ENCODE measurements at regions not wholly inside any gene's neighbourhood (a gene's known extent, or its start where the extent isn't known, plus 50 kb on each side); places are given as distances from the start of the nearest gene placed in this dataset.
"Not testable (repeated sequence)": the region's sequence is repeated elsewhere in the genome, so short reads cannot be mapped to it uniquely, and the experiment has no call there.

GRCh38 chr1:116835161-116835560, 74.6 kb upstream of the PTGFRN start:
- ATAC-seq (ENCODE audit: low read depth): no peak
- no peak overlapping the region for H3K4me3 Mint-ChIP-seq
- POLR2A ChIA-PET: no interaction called here
- peaks cover 5% of the 10 kb centered on the region for H3K4me1 Mint-ChIP-seq
- no peaks in the 10 kb centered on the region for H3K27me3 Mint-ChIP-seq
- no peak overlapping the region for H3K27ac Mint-ChIP-seq
- peaks cover 5% of the 10 kb centered on the region for H3K36me3 Mint-ChIP-seq
- DNase-seq: no peak
- H3K9me3 Mint-ChIP-seq: peaks cover 12% of the 10 kb centered on the region

- H3K4me1 Mint-ChIP-seq: peaks cover 5% of the 10 kb centered on the region
- H3K9me3 Mint-ChIP-seq: peaks cover 12% of the 10 kb centered on the region
- H3K27ac Mint-ChIP-seq: no peak overlapping the region
- no peaks in the 10 kb centered on the region for H3K27me3 Mint-ChIP-seq
- POLR2A ChIA-PET: interaction anchor here (0.8 kb wide), 1 partner anchor 71 kb away, joined by 3 read pairs; no protein-coding TSS in a partner anchor
- peaks cover 5% of the 10 kb centered on the region for H3K36me3 Mint-ChIP-seq
- DNase-seq: no peak
- no peak overlapping the region for H3K4me3 Mint-ChIP-seq
- ATAC-seq (ENCODE audit: low read depth): no peak
Measured at GRCh38 chr1:116836099-116836498, 73.6 kb upstream of the PTGFRN start.

- no peak for ATAC-seq (ENCODE audit: low read depth)
- Mint-ChIP-seq H3K9me3 (peaks cover 22% of the 10 kb centered on the region), H3K4me1 (peaks cover 2% of the 10 kb centered on the region), H3K27me3 (no peaks in the 10 kb centered on the region), H3K36me3 (peaks cover 13% of the 10 kb centered on the region), H3K4me3 (no peak overlapping the region), H3K27ac (no peak overlapping the region)
- no peak for DNase-seq
- POLR2A ChIA-PET: interaction anchor here (0.7 kb wide), 1 partner anchor 357 kb away, joined by 3 read pairs; no protein-coding TSS in a partner anchor
Measured at GRCh38 chr1:116841569-116842344, 68.0 kb upstream of the PTGFRN start.

GRCh38 chr1:116842654-116843053, 67.1 kb upstream of the PTGFRN start:
- POLR2A ChIA-PET: no interaction called here
- Mint-ChIP-seq H3K4me1 (peaks cover 5% of the 10 kb centered on the region), H3K27ac (no peak overlapping the region), H3K36me3 (peaks cover 10% of the 10 kb centered on the region), H3K4me3 (no peak overlapping the region), H3K27me3 (no peaks in the 10 kb centered on the region), H3K9me3 (peaks cover 16% of the 10 kb centered on the region)
- ATAC-seq (ENCODE audit: low read depth): no peak
- no peak for DNase-seq

- Mint-ChIP-seq H3K9me3 (peaks cover 13% of the 10 kb centered on the region), H3K4me1 (peaks cover 10% of the 10 kb centered on the region), H3K4me3 (no peak overlapping the region), H3K27me3 (no peaks in the 10 kb centered on the region), H3K36me3 (peaks cover 8% of the 10 kb centered on the region), H3K27ac (no peak overlapping the region)
- DNase-seq: no peak
- no peak for ATAC-seq (ENCODE audit: low read depth)
- POLR2A ChIA-PET: no interaction called here
Measured at GRCh38 chr1:116844775-116845174, 64.9 kb upstream of the PTGFRN start.

- H3K27me3 Mint-ChIP-seq: no peaks in the 10 kb centered on the region
- DNase-seq (no peak), ATAC-seq (ENCODE audit: low read depth) (no peak)
- H3K9me3 Mint-ChIP-seq: peaks cover 14% of the 10 kb centered on the region
- POLR2A ChIA-PET: no interaction called here
- H3K4me3 Mint-ChIP-seq: no peak overlapping the region
- no peak overlapping the region for H3K27ac Mint-ChIP-seq
- peaks cover 10% of the 10 kb centered on the region for H3K36me3 Mint-ChIP-seq
- peaks cover 12% of the 10 kb centered on the region for H3K4me1 Mint-ChIP-seq
Measured at GRCh38 chr1:116847190-116847589, 62.5 kb upstream of the PTGFRN start.

GRCh38 chr1:116847688-116848531, 61.8 kb upstream of the PTGFRN start:
- Mint-ChIP-seq H3K4me3 (no peak overlapping the region), H3K27me3 (no peaks in the 10 kb centered on the region), H3K9me3 (peaks cover 14% of the 10 kb centered on the region), H3K36me3 (peaks cover 10% of the 10 kb centered on the region), H3K27ac (peak overlapping the region; percentile 19), H3K4me1 (peaks cover 12% of the 10 kb centered on the region)
- DNase-seq (no peak), ATAC-seq (ENCODE audit: low read depth) (peak; percentile 92)
- POLR2A ChIA-PET: no interaction called here

- H3K9me3 Mint-ChIP-seq: peaks cover 7% of the 10 kb centered on the region
- H3K4me3 Mint-ChIP-seq: no peak overlapping the region
- POLR2A ChIA-PET: no interaction called here
- H3K27me3 Mint-ChIP-seq: peaks cover 2% of the 10 kb centered on the region
- peaks cover 7% of the 10 kb centered on the region for H3K36me3 Mint-ChIP-seq
- no peak overlapping the region for H3K27ac Mint-ChIP-seq
- ATAC-seq (ENCODE audit: low read depth) (no peak), DNase-seq (no peak)
- peaks cover 25% of the 10 kb centered on the region for H3K4me1 Mint-ChIP-seq
Measured at GRCh38 chr1:116850436-116850835, 59.3 kb upstream of the PTGFRN start.

- H3K9me3 Mint-ChIP-seq; POLR2A ChIA-PET; ATAC-seq (ENCODE audit: low read depth); DNase-seq; H3K36me3 Mint-ChIP-seq; H3K27me3 Mint-ChIP-seq; H3K4me3 Mint-ChIP-seq; H3K27ac Mint-ChIP-seq: not testable (repeated sequence)
- peaks cover 24% of the 10 kb centered on the region for H3K4me1 Mint-ChIP-seq
Measured at GRCh38 chr1:116851189-116851588, 58.5 kb upstream of the PTGFRN start.

- no peak for DNase-seq
- Mint-ChIP-seq H3K4me3 (no peak overlapping the region), H3K9me3 (peaks cover 1% of the 10 kb centered on the region), H3K4me1 (peaks cover 23% of the 10 kb centered on the region), H3K36me3 (peaks cover 2% of the 10 kb centered on the region), H3K27me3 (peaks cover 2% of the 10 kb centered on the region), H3K27ac (no peak overlapping the region)
- POLR2A ChIA-PET: no interaction called here
- ATAC-seq (ENCODE audit: low read depth): no peak
Measured at GRCh38 chr1:116851846-116852245, 57.9 kb upstream of the PTGFRN start.

- POLR2A ChIA-PET: no interaction called here
- H3K36me3 Mint-ChIP-seq: peaks cover 2% of the 10 kb centered on the region
- peaks cover 2% of the 10 kb centered on the region for H3K27me3 Mint-ChIP-seq
Measured at GRCh38 chr1:116852367-116852766, 57.3 kb upstream of the PTGFRN start.

GRCh38 chr1:116852910-116853309, 56.8 kb upstream of the PTGFRN start:
- peaks cover 2% of the 10 kb centered on the region for H3K36me3 Mint-ChIP-seq
- H3K4me1 Mint-ChIP-seq: peaks cover 18% of the 10 kb centered on the region
- peaks cover 1% of the 10 kb centered on the region for H3K9me3 Mint-ChIP-seq
- H3K27ac Mint-ChIP-seq: no peak overlapping the region
- H3K27me3 Mint-ChIP-seq: peaks cover 2% of the 10 kb centered on the region
- ATAC-seq (ENCODE audit: low read depth): no peak
- DNase-seq: no peak
- H3K4me3 Mint-ChIP-seq: no peak overlapping the region
- POLR2A ChIA-PET: no interaction called here

More at GRCh38 chr1:116852367-116852766, 57.3 kb upstream of the PTGFRN start:
- peaks cover 1% of the 10 kb centered on the region for H3K9me3 Mint-ChIP-seq
- H3K27ac Mint-ChIP-seq: no peak overlapping the region
- no peak overlapping the region for H3K4me3 Mint-ChIP-seq
- DNase-seq (no peak), ATAC-seq (ENCODE audit: low read depth) (no peak)
- peaks cover 23% of the 10 kb centered on the region for H3K4me1 Mint-ChIP-seq

- Mint-ChIP-seq H3K9me3 (peaks cover 1% of the 10 kb centered on the region), H3K4me1 (peaks cover 15% of the 10 kb centered on the region), H3K36me3 (peaks cover 2% of the 10 kb centered on the region), H3K27ac (peak overlapping the region; percentile 44), H3K27me3 (peaks cover 2% of the 10 kb centered on the region), H3K4me3 (no peak overlapping the region)
- ATAC-seq (ENCODE audit: low read depth): no peak
- POLR2A ChIA-PET: interaction anchor here (0.6 kb wide), 2 partner anchors 24 to 114 kb away, joined by 3 read pairs; no protein-coding TSS in a partner anchor
- no peak for DNase-seq
Measured at GRCh38 chr1:116853680-116854402, 55.9 kb upstream of the PTGFRN start.

All from activated naive CD8-positive, alpha-beta T cell treated with anti-CD3 and anti-CD28 coated beads, Interleukin-2, amount 10 ng/mL, durations not matched to agents 7 days and 5 days (primary cell).